GM21723 (cell line): ENCODE measurements at regions not wholly inside any gene's neighbourhood (a gene's known extent, or its start where the extent isn't known, plus 50 kb on each side); places are given as distances from the start of the nearest gene placed in this dataset.
A peak's percentile ranks its signal among the peaks of the same experiment; 100 is the strongest.

Experiments used
- ATAC-seq: cut with Tn5 transposase; IDR thresholded peaks from one replicate; pipeline ENCODE4 v1.9.1; 2021; ENCODE audit warnings: mild to moderate bottlenecking, moderate library complexity; ENCODE audit not compliant: unreplicated experiment

DNA sequence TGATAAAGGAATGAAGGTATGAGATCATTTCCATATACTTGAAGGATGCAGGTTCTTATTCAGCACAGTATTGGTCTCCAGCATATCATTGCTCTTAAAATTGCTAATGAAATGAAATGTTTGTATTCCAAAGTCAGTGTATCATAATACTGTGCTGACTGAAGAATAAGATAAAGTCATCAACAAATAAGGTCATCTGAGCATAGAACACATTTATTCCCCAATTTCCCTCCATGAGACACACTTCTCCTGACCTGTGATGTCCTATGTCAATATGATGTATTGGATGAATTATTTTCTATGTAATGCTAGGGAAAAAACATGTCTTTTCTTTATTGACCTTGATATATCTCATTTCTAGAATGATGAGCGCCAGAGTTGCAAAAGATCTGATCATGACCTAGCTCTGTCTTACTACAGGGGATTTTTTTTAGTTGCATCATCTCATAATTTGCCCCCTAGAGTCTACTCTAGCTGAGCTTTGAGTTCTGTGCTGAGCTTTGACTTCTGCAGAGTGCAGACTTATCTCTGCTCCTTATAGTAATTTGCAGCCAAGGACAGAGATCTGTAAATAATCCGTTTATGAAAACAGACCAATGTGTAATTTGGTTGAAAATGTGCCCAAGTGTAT, 859.8 kb downstream of the TRIB2 start:
- ATAC-seq: no peak

GRCh38 chr2:13578547-13578946, 861.8 kb downstream of the TRIB2 start:
- no peak for ATAC-seq

GRCh38 chr2:13581471-13581870, 864.7 kb downstream of the TRIB2 start:
- no peak for ATAC-seq

DNA sequence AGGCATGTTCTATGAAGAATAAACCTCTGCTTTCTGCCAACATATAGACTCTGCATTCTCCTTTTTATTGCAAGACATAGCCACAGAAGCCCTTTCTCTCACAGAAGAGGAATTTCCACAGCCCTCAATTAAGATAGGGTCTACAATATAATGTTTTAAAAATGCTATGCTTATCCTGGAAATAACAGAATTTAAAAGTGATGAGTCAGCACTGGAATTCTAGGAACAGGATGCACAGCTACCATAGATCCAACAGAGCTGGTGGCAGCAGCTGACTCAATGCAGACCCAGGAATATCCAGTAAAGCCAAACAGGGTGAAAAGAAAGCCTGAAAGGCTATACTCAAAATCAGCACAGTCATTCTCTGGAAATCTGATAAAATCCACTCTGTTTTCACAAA, 866.9 kb downstream of the TRIB2 start:
- no peak for ATAC-seq

GRCh38 chr2:13584020-13584419, 867.3 kb downstream of the TRIB2 start:
- ATAC-seq: no peak

- no peak for ATAC-seq
Measured at GRCh38 chr2:13585732-13586131, 869.0 kb downstream of the TRIB2 start.

GRCh38 chr2:13596233-13596632, 879.5 kb downstream of the TRIB2 start:
- no peak for ATAC-seq

GRCh38 chr2:13597176-13597575, 880.4 kb downstream of the TRIB2 start:
- no peak for ATAC-seq

GRCh38 chr2:13601506-13601905, 884.8 kb downstream of the TRIB2 start:
- ATAC-seq: no peak

GRCh38 chr2:13604951-13605661, 888.4 kb downstream of the TRIB2 start:
- no peak for ATAC-seq

DNA sequence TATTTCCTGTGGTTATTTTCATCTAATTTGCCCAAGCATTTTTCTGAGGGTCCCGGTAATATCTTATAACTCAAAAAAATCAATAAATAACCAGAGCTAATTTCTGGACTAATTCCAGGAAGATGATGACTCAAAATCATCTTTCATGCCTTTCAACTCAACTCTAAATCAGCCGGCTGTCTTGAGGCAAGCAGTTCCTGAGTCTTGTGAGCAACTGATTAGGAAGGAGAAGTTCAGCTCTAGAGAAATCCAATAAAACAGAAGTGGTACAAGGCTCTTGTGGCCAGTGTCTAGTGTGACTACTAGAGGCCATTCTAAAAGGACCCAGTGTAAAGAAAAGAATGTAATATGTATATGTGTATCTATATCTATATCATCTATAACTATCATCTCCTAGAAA, 890.4 kb downstream of the TRIB2 start:
- no peak for ATAC-seq

DNA sequence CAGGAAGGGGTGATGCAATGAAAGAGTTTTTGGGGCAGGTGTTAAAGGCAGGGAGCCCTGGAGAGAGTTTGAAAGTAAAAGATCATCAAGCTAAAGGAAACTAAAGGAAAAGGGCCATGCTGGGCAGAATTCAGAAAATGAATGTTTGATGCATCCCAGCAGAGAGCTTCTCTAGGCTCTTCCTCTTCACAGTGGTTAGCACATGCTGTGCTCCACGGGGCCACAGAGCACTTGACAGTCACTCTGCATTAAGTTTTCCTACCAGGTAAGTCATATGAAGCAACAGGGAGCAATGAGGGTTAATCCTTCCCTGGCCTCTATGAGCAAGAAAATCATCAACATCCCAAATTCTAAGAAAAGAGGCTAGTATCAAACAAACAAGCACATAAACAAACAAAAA, 895.2 kb downstream of the TRIB2 start:
- no peak for ATAC-seq

DNA sequence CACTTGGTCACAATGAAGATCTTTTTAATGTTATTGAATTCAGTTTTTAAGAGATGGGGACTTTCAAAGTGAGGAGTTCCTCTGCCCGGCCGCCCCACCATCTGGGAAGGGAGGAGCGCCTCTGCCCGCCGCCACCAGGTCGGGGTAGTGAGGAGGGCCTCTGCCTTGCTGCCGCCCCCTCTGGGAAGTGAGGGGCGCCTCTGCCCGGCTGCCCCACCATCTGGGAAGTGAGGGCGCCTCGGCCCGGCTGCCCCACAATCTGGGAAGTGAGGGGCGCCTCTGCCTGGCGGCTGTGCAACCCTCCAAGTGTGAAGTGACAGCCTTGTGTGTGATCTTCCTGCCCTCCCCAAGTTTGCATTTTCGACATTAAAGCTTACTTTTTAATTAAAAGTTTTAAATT, 899.3 kb downstream of the TRIB2 start:
- ATAC-seq: no peak

- ATAC-seq: no peak
Measured at GRCh38 chr2:13616616-13617015, 899.9 kb downstream of the TRIB2 start.

DNA sequence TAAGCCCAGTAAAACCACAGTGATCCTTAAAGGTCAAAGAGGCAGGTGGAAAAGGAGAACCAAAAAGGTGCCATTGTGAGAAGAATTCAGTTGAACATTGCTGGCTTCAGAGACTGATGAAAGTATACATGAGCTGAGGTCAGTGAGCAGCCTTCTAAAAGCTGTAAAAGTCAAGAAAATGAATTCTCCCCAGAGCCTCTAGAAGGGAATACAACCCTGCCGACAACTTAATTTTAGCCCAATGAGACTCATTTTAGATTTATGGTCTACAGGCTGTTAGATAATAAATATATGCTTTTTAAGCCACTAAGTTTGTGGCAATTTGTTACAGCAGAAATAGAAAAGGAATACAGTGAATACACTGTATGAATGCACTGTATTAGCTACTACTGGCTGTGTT, 911.4 kb downstream of the TRIB2 start:
- no peak for ATAC-seq

- no peak for ATAC-seq
Measured at GRCh38 chr2:13638181-13638580, 921.4 kb downstream of the TRIB2 start.

GRCh38 chr2:13649918-13650317, 933.2 kb downstream of the TRIB2 start:
- no peak for ATAC-seq

DNA sequence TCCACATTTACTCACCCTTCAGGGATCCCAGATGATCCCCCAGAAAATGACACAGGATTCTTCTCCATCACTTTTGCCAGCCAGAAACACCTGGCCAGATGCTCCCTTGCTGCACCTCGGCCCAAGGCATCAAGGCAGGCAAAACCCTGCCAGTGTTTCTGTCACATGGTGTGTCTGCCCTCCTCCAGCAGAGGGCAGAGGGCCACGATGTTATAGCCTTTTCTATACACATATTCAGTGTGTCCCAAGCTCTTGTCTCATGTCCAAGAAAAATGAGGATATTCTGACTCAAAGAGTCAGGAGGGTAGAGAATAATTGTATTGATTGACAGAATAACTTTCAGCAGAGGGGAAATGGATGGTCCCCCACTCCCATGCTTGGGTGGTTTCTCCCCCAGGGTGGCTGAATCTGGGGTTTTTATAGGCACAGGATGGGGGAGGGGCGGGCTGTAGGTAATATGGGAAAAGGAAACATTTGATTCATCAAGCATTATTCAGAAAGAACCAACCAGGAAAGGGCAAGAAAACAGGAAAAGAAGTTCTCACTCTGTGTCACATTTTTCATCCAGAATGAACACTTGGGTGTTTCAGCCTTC, 933.9 kb downstream of the TRIB2 start:
- ATAC-seq: no peak

- peak; percentile 72 for ATAC-seq
Measured at GRCh38 chr2:13651684-13652131, 935.0 kb downstream of the TRIB2 start.

DNA sequence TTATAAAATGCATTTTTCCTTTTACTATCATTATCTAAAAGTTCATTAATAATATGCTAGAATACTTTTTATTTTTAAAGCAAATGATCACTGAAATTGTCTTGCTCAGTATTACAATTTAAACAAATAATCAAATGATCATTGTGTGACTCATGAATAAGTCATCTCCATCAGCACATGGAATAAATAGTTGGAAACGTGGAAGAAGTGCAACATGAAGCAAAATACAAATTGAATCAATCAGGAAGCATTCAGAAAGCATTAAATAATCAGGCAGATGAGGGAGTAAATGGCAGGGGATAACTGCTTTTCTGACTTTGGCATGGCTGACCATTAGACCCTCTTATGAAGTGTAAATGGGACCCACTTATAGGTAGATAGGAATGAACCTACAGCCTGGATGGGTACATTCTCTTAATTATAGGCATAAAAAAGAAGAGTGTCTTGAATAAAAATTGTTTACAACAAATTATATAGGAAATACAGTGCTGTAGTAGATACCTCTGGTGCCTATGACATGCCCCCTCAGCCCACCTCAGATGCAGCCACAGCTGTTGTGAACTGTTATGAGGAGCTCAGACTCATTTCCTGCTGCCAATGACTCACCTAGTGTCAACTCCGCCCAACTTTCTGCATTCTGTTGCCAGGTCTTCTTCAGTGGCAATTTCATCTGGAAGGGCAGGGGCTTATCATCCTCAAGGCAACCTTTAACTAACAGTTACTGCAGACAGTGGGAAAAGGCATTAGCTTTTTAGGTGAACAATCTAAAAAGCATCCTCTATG, 936.0 kb downstream of the TRIB2 start:
- no peak for ATAC-seq

GRCh38 chr2:13654416-13654815, 937.7 kb downstream of the TRIB2 start:
- ATAC-seq: no peak

DNA sequence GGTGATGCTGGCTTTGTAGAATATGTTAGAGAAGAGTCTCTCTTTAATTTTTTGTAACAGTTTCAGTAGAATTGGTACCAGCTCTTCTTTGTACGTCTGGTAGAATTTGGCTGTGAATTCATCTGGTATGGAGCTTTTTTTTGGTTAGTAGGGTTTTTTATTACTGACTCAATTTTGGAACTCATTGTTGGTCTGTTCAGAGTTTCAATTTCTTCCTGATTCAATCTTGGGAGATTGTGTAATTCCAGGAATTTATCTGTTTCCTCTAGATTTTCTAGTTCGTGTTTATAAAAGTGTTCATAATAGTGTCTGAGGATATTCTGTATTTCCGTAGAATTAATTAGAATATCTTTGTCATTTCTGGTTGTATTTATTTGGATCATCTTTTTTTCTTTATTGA, 943.5 kb downstream of the TRIB2 start:
- no peak for ATAC-seq
